Mucosa of rectum (tissue), 2 donors: ENCODE measurements at regions not wholly inside any gene's neighbourhood (a gene's known extent, or its start where the extent isn't known, plus 50 kb on each side); places are given as distances from the start of the nearest gene placed in this dataset.
"Not testable (repeated sequence)": the region's sequence is repeated elsewhere in the genome, so short reads cannot be mapped to it uniquely, and the experiment has no call there.

ENCODE experiments used
- H3K27ac ChIP-seq, 2 donors: one replicate each; pipeline ENCODE4 v1.7.0; 2013; ENCODE audit warnings: inconsistent platforms in 2 of 2, low read depth in 2 of 2, low read length in 2 of 2
- H3K27me3 ChIP-seq, 2 donors: one replicate each; pipeline ENCODE4 v1.7.0; 2013; ENCODE audit warnings: low read length in 2 of 2; ENCODE audit not compliant: control insufficient read depth in 2 of 2, insufficient read depth in 2 of 2
- H3K36me3 ChIP-seq, 2 donors: one replicate each; pipeline ENCODE4 v1.7.0; 2013; ENCODE audit warnings: low read length in 2 of 2; ENCODE audit not compliant: control insufficient read depth in 2 of 2, insufficient read depth in 2 of 2
- H3K4me1 ChIP-seq, 2 donors: one replicate each; pipeline ENCODE4 v1.7.0; 2013; ENCODE audit warnings: low read length in 2 of 2, mild to moderate bottlenecking in 1 of 2; ENCODE audit not compliant: control insufficient read depth in 2 of 2, insufficient read depth in 2 of 2
- H3K4me3 ChIP-seq, 2 donors: one replicate each; pipeline ENCODE4 v1.7.0; 2013; ENCODE audit warnings: low read length in 2 of 2
- H3K9ac ChIP-seq, 2 donors: one replicate each; pipeline ENCODE4 v1.7.0; 2013; ENCODE audit warnings: low read length in 2 of 2, low read depth in 1 of 2, mild to moderate bottlenecking in 1 of 2
- H3K9me3 ChIP-seq, 2 donors: one replicate each; pipeline ENCODE4 v1.7.0; 2013; ENCODE audit warnings: low read length in 2 of 2; ENCODE audit not compliant: control insufficient read depth in 2 of 2
- donor health status: healthy.
- donor health status: Normal muscosa, but diverticular disease.

DNA sequence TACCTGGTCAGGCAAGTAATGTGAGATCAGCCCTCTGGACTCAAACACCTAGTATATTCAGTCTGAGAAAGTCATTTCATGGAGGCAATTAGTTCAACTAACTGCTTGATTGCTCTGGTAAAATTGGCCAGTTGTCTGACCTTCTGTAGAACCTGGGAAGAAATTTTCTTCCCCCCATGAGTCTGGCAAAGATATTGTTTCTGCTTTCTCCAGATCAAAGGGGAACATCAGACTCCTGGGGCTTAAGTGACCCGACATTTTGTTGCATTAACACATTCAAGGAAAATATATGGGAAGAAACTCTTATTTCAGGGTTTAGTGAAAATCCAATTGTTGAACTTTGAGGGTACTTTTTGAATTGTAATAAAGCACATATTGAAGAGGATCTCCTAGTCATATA, 375.1 kb downstream of the SUCLG1 start:
- H3K27me3 ChIP-seq = no peaks in the 10 kb centered on the region
- H3K27ac ChIP-seq = no peak overlapping the region

DNA sequence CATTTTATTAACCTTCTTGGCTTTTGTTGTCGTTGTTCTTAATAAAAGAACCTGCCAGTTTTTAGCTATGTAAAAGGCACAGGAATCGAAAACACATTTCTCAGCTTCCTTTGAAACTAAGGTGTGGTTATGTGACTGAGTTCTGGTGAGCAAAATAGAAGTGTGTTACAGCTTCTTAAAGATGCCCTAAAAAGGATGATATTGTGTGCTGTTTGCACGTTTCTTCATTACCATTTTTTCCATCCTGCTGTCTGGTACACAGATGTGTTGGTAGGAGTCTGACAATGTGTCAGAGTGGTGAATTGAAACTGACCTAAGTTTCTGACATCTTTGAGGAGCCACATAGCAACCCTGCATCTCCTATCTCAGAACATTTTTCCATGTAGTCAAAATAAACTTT, 380.6 kb downstream of the SUCLG1 start:
- Histone ChIP-seq H3K27ac (no peak overlapping the region), H3K36me3 (no peaks in the 10 kb centered on the region), H3K9ac (no peak overlapping the region), H3K4me3 (no peak overlapping the region), H3K9me3 (no peaks in the 10 kb centered on the region), H3K4me1 (no peaks in the 10 kb centered on the region), H3K27me3 (no peaks in the 10 kb centered on the region)

More for the DNA sequence above, 375.1 kb downstream of the SUCLG1 start:
- Histone ChIP-seq H3K9me3 (no peaks in the 10 kb centered on the region), H3K4me1 (no peaks in the 10 kb centered on the region), H3K9ac (no peak overlapping the region), H3K4me3 (no peak overlapping the region), H3K36me3 (no peaks in the 10 kb centered on the region)

DNA sequence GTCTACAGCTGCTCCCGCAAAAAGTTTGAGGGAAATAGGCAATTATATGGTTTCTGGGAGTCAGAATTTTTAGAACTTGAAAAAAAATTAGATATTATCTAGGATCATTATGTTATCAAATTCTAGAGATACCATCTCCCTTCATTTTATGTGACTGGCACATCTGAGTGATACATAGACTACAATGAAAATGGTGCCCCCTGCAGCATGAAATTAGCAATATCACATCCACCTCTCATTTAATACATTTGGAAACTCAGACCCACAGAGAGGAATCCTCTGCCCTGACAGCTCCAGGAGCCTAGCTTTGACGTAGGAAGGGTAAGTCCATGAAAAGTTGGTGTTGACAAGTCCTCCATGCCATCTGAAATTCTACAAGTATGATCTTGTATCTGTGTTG, 381.6 kb downstream of the SUCLG1 start:
- Histone ChIP-seq H3K4me1 (no peaks in the 10 kb centered on the region), H3K4me3 (no peak overlapping the region), H3K27me3 (no peaks in the 10 kb centered on the region), H3K9ac (no peak overlapping the region), H3K27ac (no peak overlapping the region), H3K9me3 (no peaks in the 10 kb centered on the region), H3K36me3 (no peaks in the 10 kb centered on the region)

DNA sequence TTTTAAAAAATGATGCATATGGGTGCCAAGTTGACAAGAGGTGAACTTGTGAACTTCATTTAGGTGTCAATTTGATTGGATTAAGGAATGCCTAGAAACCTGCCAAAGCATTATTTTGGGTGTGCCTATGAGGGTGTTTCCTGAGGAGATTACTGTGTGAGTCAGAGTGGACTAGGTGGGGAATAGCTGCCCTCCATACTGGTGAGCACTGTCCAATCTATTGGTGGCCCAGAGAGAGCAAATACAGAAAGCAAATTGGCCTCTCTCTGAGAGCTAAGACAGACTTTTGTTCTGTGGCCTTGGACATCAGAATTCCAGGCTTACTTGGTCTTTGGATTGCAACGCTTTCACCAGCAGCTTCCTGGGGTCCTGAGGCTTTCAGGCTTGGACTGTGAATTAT, 388.0 kb downstream of the SUCLG1 start:
- Histone ChIP-seq H3K4me3 (no peak overlapping the region), H3K9me3 (no peaks in the 10 kb centered on the region), H3K36me3 (no peaks in the 10 kb centered on the region), H3K4me1 (no peaks in the 10 kb centered on the region), H3K27me3 (no peaks in the 10 kb centered on the region), H3K9ac (no peak overlapping the region), H3K27ac (no peak overlapping the region)

DNA sequence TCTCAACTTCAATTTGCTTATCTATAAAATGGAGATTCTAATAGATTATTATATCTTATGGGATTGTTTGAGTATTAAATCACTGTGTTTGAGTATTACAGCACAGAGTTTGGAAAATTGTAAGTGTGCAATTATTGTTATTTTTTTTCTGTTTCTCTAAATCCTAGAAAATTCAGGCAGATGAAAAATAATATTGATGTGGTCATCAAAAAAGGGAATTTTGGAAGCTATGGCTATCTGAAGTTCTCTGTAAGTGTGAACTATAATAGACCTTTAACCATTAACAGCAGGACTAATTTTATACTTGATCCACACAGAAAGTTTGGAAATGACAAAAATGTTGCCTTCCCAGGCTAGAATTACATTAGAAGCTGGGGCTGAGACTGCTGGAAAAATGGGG, 393.2 kb downstream of the SUCLG1 start:
- no peaks in the 10 kb centered on the region for H3K9me3 ChIP-seq
- no peaks in the 10 kb centered on the region for H3K36me3 ChIP-seq
- no peak overlapping the region for H3K9ac ChIP-seq
- no peaks in the 10 kb centered on the region for H3K4me1 ChIP-seq
- no peak overlapping the region for H3K4me3 ChIP-seq
- H3K27ac ChIP-seq = no peak overlapping the region
- H3K27me3 ChIP-seq = no peaks in the 10 kb centered on the region

DNA sequence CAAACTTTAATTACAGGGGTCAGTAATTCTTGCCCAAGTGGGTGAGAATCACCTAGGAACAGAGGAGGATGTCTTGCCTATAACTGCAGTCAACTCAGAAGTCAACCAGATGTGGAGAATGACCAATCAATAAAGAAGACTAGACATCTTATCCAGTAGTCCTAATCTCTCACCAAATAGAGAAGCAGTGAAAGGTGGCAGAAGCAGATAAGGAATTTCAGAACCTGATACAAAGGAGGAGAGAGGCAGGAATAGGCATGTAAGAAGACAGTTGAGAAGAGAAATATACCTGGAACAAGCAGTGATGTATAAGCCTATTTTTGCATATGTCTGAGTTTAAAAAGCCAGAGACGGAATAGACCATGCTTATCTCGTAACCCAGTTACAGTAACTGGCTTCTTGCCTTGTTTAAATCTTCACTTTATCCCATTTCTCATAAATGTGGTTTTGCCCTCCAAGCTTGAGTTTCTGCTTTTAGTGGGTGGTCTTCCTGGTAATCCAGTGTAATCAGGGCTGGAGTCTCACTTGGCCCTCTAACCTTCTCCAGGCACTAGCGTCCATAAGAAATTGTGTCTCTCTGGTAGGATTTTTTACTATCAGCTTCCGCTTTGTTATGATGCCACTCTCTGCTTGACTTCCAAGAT, 401.0 kb downstream of the SUCLG1 start:
- no peak overlapping the region for H3K4me3 ChIP-seq
- no peaks in the 10 kb centered on the region for H3K9me3 ChIP-seq
- H3K27me3 ChIP-seq = no peaks in the 10 kb centered on the region
- no peaks in the 10 kb centered on the region for H3K36me3 ChIP-seq
- H3K4me1 ChIP-seq = no peaks in the 10 kb centered on the region
- no peak overlapping the region for H3K9ac ChIP-seq
- no peak overlapping the region for H3K27ac ChIP-seq

DNA sequence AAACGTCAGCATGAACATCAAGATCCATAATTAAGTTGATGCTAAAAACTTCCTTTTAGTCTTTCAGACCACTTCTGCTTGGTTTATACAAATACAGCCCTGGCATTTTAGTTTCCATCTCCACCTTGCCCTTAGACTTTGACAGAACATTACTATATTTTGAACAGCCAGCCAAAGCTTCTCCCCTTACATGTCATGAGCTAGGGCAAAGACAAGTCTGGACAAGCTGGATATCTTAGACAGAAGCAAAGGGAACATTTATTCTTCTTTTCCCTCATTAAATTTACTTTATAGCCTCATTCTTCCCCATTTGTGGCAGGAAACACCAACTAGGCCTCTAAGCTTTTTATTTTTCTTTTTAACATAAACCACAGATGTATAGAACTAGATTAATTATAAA, 403.3 kb downstream of the SUCLG1 start:
- Histone ChIP-seq H3K36me3 (no peaks in the 10 kb centered on the region), H3K27me3 (no peaks in the 10 kb centered on the region), H3K9ac (no peak overlapping the region), H3K4me3 (no peak overlapping the region), H3K9me3 (no peaks in the 10 kb centered on the region), H3K27ac (no peak overlapping the region), H3K4me1 (no peaks in the 10 kb centered on the region)

DNA sequence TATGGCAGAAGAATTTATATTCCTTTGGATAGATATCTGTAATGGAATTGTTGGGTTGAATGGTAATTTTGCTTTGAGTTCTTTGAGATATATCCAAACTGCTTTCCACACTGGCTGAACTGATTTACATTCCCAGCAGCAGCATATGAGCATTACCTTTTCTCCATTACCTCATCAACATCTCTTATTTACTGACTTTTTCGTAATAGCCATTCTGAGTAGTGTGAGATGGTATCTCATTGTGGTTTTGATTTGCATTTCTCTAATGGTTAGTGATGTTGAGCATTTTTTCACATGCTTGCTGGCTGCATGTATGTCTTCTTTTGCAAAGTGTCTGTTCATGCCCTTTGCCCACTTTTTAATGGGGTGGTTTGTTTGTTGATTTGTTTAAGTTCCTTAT, 404.5 kb downstream of the SUCLG1 start:
- H3K27me3 ChIP-seq, H3K4me3 ChIP-seq, H3K9ac ChIP-seq, H3K27ac ChIP-seq, H3K4me1 ChIP-seq, H3K36me3 ChIP-seq, H3K9me3 ChIP-seq: not testable (repeated sequence)

DNA sequence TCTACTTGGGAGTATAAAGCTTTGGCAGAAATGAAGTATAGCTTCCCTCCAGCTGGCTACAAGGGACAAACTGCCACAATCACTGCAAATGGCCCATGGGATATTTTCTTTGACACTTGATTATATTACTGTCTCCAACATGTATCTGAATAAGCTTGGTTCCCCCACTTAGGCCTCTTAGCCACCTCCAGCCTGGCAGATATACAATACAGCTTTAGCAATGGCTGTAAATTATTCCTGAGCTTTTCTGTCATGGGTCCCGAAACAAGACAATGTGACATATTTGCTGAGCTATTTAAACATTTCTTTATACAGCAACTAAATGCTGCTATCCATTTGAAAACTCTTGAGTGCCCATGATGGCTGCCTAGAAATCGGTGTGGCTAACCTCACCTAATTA, 406.2 kb downstream of the SUCLG1 start:
- H3K27me3 ChIP-seq = no peaks in the 10 kb centered on the region
- H3K9ac ChIP-seq = no peak overlapping the region
- H3K4me1 ChIP-seq = no peaks in the 10 kb centered on the region
- H3K4me3 ChIP-seq = no peak overlapping the region
- H3K9me3 ChIP-seq = no peaks in the 10 kb centered on the region
- H3K36me3 ChIP-seq = no peaks in the 10 kb centered on the region
- H3K27ac ChIP-seq = no peak overlapping the region

DNA sequence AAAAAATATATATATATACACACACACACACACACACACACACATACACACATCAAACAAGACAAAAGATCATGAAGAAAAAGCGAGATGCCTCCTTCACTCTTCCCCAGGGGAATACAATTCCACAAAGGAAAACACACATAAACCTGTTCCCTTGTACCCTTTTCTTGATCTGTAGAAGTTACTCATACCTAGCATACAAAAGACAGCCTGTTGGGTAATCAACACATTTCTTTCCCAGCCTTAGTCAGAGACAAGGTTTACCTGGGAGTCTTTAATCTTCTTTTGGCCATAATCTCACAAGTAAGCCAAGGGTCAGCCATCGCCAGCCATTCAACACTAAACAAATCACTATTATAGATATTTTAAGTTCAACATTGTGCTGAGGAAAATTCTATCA, 407.0 kb downstream of the SUCLG1 start:
- Histone ChIP-seq H3K36me3 (no peaks in the 10 kb centered on the region), H3K4me1 (no peaks in the 10 kb centered on the region), H3K9ac (no peak overlapping the region), H3K9me3 (no peaks in the 10 kb centered on the region), H3K4me3 (no peak overlapping the region), H3K27ac (no peak overlapping the region), H3K27me3 (no peaks in the 10 kb centered on the region)

DNA sequence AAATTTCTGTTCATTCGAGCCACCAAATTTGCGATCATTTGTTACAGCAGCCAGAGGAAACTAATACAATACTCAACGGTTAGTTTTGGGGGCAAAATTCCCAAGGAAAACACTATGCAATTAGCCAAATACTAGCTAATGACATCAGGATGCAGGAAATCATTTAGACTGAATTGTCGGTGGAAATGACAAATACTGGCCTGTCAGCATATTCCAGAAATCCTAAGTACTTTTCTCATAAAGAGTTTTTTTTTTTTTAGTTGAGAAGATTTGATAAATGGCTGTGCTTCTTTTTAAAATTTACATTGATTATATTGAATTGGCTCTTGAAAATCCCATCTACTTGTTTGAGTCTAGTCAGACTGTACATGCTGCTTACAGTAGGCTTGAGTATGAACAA, 410.1 kb downstream of the SUCLG1 start:
- Histone ChIP-seq H3K27ac (no peak overlapping the region), H3K9ac (no peak overlapping the region), H3K4me3 (no peak overlapping the region), H3K27me3 (no peaks in the 10 kb centered on the region), H3K9me3 (no peaks in the 10 kb centered on the region), H3K4me1 (no peaks in the 10 kb centered on the region), H3K36me3 (no peaks in the 10 kb centered on the region)
